ENCODE measurements at regions not wholly inside any gene's neighbourhood (a gene's known extent, or its start where the extent isn't known, plus 50 kb on each side); places are given as distances from the start of the nearest gene placed in this dataset.
"Not testable (repeated sequence)": the region's sequence is repeated elsewhere in the genome, so short reads cannot be mapped to it uniquely, and the experiment has no call there.

DNA sequence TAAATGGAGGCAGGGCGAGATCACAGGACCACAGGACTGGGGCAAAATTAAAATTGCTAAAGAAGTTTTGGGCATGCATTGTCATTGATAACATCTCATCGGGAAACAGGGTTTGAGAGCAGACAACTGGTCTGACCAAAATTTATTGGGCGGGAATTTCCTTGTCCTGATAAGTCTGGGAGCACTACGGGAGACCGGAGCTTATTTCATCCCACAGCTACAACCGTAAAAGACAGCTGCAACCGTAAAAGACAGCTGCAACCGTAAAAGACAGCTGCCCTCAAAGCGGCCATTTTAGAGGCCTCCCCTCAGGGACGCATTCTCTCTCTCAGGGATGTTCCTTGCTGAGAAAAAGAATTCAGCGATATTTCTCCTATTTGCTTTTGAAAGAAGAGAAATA lies 170.4 kb upstream of the NPAP1 start:
- not testable (repeated sequence) for DNase-seq (ENCODE audit: low spot score)

DNA sequence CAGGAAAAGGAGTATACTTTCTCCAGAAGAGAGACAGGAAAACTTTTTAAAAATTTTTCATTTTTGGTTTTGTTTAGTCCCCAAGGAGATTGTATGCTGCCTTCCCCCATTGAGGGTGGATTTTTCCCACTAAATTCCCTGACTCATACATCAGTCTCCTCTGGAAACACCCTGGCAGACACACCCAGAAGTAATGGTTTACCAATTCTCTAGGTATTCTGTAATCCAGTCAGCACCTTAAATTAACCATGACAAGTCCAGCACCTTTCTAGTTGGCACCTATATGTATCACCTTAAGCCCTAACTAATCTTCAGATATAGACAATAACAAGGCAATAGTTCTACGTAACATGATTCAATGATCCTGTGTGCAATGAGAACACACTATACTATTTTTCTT lies 165.9 kb upstream of the NPAP1 start:
- not testable (repeated sequence) for DNase-seq (ENCODE audit: low spot score)

DNA sequence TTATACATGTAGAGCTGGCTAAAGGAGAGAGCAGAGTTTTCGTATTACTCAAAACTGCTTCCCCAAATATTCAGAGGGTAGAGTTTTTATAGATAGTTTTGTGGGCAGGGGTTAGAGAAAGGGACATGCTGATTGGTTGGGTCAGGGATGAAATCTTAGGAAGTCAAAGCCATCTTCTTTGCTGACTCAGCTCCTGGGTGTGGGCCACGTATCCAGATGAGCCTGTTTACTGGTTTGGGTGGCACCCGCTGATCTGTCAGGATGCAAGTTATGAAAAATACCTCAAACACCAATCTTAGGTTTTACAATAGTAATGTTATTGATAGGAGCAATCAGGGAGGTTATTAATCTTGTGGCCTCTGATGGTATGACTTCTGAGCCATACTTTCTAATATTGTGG lies 164.0 kb upstream of the NPAP1 start:
- not testable (repeated sequence) for DNase-seq (ENCODE audit: low spot score)

DNA sequence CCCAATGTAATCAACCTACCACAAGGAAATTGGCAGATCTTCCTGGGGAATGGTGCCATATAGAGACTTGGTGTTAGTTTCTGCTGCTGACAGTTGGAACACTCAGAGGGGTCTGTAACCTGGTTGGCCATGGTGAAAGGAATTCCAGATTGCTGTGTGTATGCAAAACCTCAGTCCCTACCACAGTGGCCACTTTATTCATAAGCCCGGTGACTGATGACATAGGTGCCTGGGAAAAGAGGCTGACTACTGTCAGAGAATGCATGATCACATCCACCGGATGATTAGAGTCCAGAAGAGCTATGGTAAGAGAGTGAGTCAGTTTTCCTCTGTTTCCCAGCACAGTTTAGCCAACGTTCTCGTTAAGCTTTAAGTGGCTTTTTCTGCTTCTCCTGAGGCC lies 156.8 kb upstream of the NPAP1 start:
- not testable (repeated sequence) for DNase-seq (ENCODE audit: low spot score)

DNA sequence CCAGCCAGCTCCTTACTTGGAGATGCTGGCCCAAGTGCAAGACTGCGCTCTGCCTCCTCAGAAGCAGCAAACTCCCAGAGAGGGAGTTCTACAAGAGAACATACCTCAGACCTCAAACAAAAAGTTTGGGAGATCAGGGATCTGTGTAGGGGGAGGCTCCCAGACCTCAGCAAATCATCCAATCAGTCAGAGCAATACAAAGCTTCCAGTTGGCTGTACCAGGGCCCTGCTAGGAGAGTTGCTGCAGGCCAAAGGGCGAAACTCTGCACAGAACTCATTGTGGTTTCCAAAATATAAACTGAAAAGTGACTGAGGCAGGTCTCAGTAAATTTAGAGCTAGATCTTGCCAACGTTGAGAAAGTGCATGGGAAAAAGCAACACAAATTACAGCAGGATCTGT lies 144.3 kb upstream of the NPAP1 start:
- not testable (repeated sequence) for DNase-seq (ENCODE audit: low spot score)

DNA sequence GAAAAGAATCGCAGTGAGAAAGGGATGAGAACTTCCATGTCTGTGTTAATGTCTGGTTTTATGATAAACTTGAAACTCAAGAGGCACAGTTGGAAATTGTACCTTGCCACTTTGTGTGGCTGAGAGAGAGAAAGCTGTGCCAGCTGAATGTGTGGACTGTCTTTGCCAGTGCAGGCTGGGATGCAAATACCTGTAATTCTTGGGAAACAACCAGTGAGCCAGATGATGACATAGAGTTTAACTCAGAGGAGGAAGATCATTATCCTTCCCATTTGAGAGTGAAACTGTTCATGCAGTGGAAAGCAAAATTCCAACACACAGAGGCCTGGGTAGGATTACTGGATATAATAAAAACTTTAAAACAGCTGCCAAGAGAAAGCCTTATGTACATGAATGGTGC lies 141.5 kb upstream of the NPAP1 start:
- not testable (repeated sequence) for DNase-seq (ENCODE audit: low spot score)

DNA sequence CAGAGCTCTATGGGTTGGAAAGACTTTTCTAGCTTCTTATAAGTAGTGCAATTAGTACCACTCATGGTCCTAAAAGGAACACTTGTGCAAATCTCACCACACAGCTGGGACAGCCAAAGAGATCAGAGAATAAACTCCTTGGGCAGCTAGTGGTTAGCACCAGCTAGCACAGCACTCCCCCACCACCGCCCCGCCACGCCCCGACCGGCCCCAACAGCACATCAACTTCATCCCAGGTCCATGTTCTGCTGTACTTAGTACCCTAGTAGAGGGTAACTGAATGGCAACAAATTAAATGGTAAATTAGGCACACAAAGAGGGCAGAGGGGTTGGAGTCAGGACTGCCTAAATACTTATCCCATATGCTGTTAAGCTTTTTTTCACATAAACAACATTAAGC lies 118.3 kb upstream of the NPAP1 start:
- not testable (repeated sequence) for DNase-seq (ENCODE audit: low spot score)

DNA sequence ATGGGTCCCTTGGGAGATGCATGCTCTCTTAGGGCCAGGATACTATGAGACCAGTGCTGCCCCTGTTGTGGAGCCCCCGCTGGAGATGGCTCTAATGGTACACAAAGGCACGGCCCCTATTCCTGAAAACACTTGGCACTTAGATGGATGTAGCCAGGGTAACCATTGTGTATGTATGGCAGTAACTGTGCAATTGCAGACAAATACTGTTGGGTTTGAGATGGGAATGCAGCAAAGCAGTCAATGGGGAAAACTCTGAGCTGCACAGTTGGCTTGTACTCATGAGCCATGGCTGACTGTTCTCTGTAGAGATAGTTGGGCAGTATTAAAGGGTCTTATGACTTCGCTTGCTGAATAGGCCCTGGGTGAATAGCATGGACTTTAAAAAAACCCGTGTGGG lies 67.9 kb upstream of the NPAP1 start:
- no peak for DNase-seq (ENCODE audit: low spot score)

DNA sequence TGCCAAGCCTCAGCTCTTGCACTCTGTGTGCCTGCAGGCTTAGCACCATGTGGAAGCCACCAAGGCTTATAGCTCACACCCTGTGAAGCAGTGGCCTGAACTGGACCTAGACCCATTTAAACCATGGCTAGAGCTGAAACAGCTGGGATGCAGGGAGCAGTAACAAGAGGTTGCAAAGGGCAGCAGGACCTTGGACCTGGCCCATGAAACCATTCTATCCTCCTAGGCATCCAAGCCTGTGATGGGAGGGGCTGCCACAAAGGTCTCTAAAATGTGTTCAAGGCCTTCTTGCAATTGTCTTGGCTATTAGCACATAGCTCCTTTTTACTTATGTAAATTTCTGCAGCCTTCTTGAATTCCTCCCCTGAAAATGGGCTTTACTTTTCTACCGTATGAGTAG lies 57.9 kb upstream of the NPAP1 start:
- no peak for DNase-seq (ENCODE audit: low spot score)

DNA sequence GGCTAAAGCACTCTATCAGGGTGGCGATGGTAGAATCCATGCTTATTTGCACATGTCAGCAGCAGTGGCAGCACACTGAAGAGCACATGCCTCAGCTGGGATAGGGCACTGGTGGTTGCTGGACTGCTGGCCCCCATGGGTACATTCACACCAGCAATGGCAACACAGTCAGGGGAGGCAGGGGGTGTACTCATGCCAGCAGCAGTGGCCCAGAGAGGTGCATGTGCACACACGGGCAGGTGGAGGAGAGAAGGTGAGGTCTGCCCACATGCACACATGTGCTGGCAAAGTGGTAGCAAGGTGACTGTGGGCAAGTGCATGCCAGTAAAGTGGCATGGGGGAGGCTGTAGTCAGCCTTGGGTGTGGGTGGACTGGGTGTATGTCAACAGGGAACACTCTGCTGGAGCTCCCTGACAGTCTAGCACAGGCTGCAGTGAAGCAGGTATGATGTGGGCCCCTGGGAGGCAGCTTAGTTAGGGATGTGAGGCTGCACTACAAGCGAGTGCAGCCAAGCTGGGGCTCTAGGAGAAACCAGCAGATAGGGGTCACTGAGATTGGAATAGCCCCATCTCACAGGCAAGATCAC lies 53.9 kb upstream of the NPAP1 start:
- no peak for DNase-seq (ENCODE audit: low spot score)
